CD14-positive monocyte (primary cell): ENCODE measurements at regions not wholly inside any gene's neighbourhood (a gene's known extent, or its start where the extent isn't known, plus 50 kb on each side); places are given as distances from the start of the nearest gene placed in this dataset.
"Not testable (repeated sequence)": the region's sequence is repeated elsewhere in the genome, so short reads cannot be mapped to it uniquely, and the experiment has no call there.

Source experiments
- DNase-seq, 3 donors: peaks; one replicate each; pipeline ENCODE4 v3.0.0-alpha.2; 2011 to 2022
- H2AFZ ChIP-seq: 2 replicates; pipeline ENCODE4 v1.6.0; 2012; ENCODE audit warnings: mild to moderate bottlenecking, low read depth, low read length, inconsistent platforms; ENCODE audit not compliant: insufficient read depth, poor library complexity, severe bottlenecking
- H3K27ac ChIP-seq, 2 donors: 1 replicate in 1 of 2; 2 replicates in 1 of 2; pipeline ENCODE4 v1.5.1; 2012 to 2013; ENCODE audit warnings: low read length in 2 of 2, control low read depth in 1 of 2, inconsistent platforms in 1 of 2, low read depth in 1 of 2, mild to moderate bottlenecking in 1 of 2
- H3K27me3 ChIP-seq, 2 donors: one replicate each; pipeline versions ENCODE4 v1.6.0 to v1.6.1; 2011 to 2013; ENCODE audit warnings: low read length in 2 of 2; ENCODE audit not compliant: control insufficient read depth in 2 of 2, insufficient read depth in 2 of 2
- H3K36me3 ChIP-seq, 2 donors: replicated peaks in 1 of 2; 1 replicate in 1 of 2; 2 replicates in 1 of 2; pipeline versions ENCODE4 v1.5.1 to v1.6.1; 2012 to 2013; ENCODE audit warnings: low read length in 2 of 2, control low read depth in 1 of 2, inconsistent platforms in 1 of 2, mild to moderate bottlenecking in 1 of 2; ENCODE audit not compliant: insufficient read depth in 2 of 2, control insufficient read depth in 1 of 2
- H3K4me1 ChIP-seq, 2 donors: 1 replicate in 1 of 2; 2 replicates in 1 of 2; pipeline versions ENCODE4 v1.5.1 to v1.6.1; 2012 to 2013; ENCODE audit warnings: low read length in 2 of 2, control low read depth in 1 of 2, inconsistent platforms in 1 of 2, mild to moderate bottlenecking in 1 of 2, moderate library complexity in 1 of 2; ENCODE audit not compliant: insufficient read depth in 2 of 2, control insufficient read depth in 1 of 2
- H3K4me2 ChIP-seq: replicated peaks from 2 replicates; pipeline ENCODE3; 2012; ENCODE audit warnings: low read length, moderate library complexity, mild to moderate bottlenecking; ENCODE audit not compliant: poor library complexity, severe bottlenecking; ENCODE audit errors: extremely low read depth
- H3K4me3 ChIP-seq, 3 experiments: fragments of 200-600 bp in 1 of 3; sonication (generic) in 1 of 3; replicated peaks in 1 of 3; 1 replicate in 2 of 3; 2 replicates in 1 of 3; pipeline ENCODE4 v1.5.1; 2011 to 2013; ENCODE audit warnings: low read length in 3 of 3, mild to moderate bottlenecking in 3 of 3, control low read depth in 2 of 3, low read depth in 2 of 3, inconsistent platforms in 1 of 3, moderate library complexity in 1 of 3
- H3K79me2 ChIP-seq: 2 replicates; pipeline ENCODE4 v1.6.0; 2012; ENCODE audit warnings: mild to moderate bottlenecking, control low read depth, inconsistent platforms, low read length, moderate library complexity; ENCODE audit not compliant: insufficient read depth
- H3K9ac ChIP-seq: 2 replicates; pipeline ENCODE4 v1.6.0; 2017; ENCODE audit warnings: low read length, mild to moderate bottlenecking; ENCODE audit not compliant: insufficient read depth, poor library complexity, severe bottlenecking
- H3K9me3 ChIP-seq, 2 donors: replicated peaks in 1 of 2; 1 replicate in 1 of 2; 2 replicates in 1 of 2; pipeline versions ENCODE4 v1.5.1 to v1.6.1; 2012 to 2013; ENCODE audit warnings: low read length in 2 of 2, control low read depth in 1 of 2; ENCODE audit not compliant: control insufficient read depth in 1 of 2, insufficient read depth in 1 of 2
- H4K20me1 ChIP-seq: 2 replicates; pipeline ENCODE4 v1.6.0; 2012; ENCODE audit warnings: mild to moderate bottlenecking, low read length, control low read depth, moderate library complexity; ENCODE audit not compliant: insufficient read depth
- H3K27ac Mint-ChIP-seq, 7 donors: one replicate each; pipeline ENCODE4 v1.8.0; 2020; ENCODE audit warnings: mild to moderate bottlenecking in 7 of 7, mixed read lengths in 7 of 7, moderate library complexity in 6 of 7, inconsistent platforms in 2 of 7
- H3K27me3 Mint-ChIP-seq, 3 donors: one replicate each; pipeline ENCODE4 v1.8.0; 2021 to 2022; ENCODE audit warnings: low read depth in 3 of 3, mild to moderate bottlenecking in 3 of 3, mixed read lengths in 3 of 3, moderate library complexity in 3 of 3, inconsistent platforms in 1 of 3
- H3K36me3 Mint-ChIP-seq, 2 donors: one replicate each; pipeline ENCODE4 v1.8.0; 2020; ENCODE audit warnings: mixed read lengths in 2 of 2, inconsistent platforms in 1 of 2, mild to moderate bottlenecking in 1 of 2
- H3K4me1 Mint-ChIP-seq: one replicate; pipeline ENCODE4 v1.8.0; 2020; ENCODE audit warnings: mild to moderate bottlenecking, mixed read lengths
- H3K4me3 Mint-ChIP-seq, 2 donors: one replicate each; pipeline ENCODE4 v1.8.0; 2020; ENCODE audit warnings: mild to moderate bottlenecking in 2 of 2, mixed read lengths in 2 of 2, moderate library complexity in 1 of 2
- H3K9me3 Mint-ChIP-seq, 7 donors: one replicate each; pipeline ENCODE4 v1.8.0; 2020 to 2022; ENCODE audit warnings: mixed read lengths in 7 of 7, mild to moderate bottlenecking in 6 of 7, moderate library complexity in 6 of 7, inconsistent platforms in 2 of 7
- WGBS: methylation state at CpG from one replicate; pipeline ENCODE4 v1.1.5; 2013; ENCODE audit warnings: missing lambda C conversion rate; ENCODE audit not compliant: insufficient coverage; 5-methylcytosine and 5-hydroxymethylcytosine counted together
- intact Hi-C, 2 donors: fragments of 100-400 bp; cut with micrococcal nuclease; formaldehyde crosslinking; loops; one replicate each; pipeline versions ENCODE4 v1.15.0 to v1.15.1; 2023

DNA sequence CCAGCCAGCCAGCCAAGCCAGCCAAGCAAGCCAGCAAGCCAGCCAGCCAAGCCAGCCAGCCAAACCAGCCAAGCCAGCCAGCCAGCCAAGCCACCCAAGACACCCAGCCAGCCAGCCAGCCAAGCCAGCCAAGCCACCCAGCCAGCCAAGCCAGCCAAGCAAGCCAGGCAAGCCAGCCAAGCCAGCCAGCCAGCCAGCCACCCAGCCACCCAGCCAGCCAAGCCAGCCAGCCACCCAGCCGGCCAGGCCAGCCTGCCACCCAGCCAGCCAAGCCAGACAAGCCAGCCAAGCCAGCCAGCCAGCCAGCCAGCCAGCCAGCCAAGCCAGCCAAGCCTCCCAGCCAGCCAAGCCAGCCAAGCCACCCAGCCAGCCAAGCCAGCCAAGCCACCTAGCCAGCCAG is 333.6 kb upstream of the PLGLB2 start:
- H3K4me3 Mint-ChIP-seq, H3K4me3 ChIP-seq, H3K79me2 ChIP-seq, H3K27ac ChIP-seq, H3K27me3 Mint-ChIP-seq, H4K20me1 ChIP-seq, DNase-seq, H2AFZ ChIP-seq, H3K4me1 ChIP-seq, H3K36me3 Mint-ChIP-seq, H3K9ac ChIP-seq, H3K4me2 ChIP-seq, H3K36me3 ChIP-seq, intact Hi-C loops, H3K27ac Mint-ChIP-seq, H3K27me3 ChIP-seq, H3K4me1 Mint-ChIP-seq: not testable (repeated sequence)
- H3K9me3 Mint-ChIP-seq = peaks cover 2 to 47% (median 28%) of the 10 kb centered on the region in 7 donors
- WGBS = 57% methylated on average over 1 of the region's 1 CpG
- peaks cover 0 to 47% of the 10 kb centered on the region in 2 donors for H3K9me3 ChIP-seq

DNA sequence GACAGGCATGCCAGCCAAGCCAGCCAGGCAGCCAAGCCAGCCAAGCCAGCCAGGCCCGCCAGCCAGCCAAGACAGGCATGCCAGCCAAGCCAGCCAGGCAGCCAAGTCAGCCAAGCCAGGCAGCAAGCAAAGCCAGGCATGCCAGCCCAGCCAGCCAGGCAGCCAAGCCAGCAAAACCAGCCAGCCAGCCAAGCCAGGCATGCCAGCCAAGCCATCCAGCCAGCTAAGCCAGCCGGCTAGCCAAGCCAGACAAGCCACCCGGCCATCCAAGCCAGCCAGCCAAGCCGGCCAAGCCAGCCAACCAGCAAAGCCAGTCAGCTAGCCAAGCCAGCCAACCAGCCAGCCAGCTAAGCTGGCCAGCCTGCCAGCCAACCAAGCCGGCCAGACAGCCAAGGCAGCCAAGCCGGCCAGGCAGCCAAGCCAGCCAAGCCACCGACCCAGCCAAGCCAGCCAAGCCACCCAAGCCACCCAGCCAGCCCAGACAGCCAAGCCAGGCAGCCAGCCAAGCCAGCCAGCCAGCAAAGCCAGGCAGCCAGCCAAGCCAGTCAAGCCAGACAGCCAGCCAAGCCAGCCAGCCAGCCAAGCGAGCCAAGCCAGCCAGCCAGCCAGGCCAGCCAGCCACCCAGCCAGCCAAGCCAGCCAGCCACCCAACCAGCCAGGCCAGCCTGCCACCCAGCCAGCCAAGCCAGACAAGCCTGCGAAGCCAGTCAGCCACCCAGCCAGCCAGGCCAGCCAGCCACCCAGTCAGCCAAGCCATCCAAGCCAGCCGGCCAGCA is 332.9 kb upstream of the PLGLB2 start:
- peaks cover 2 to 48% (median 28%) of the 10 kb centered on the region in 7 donors for H3K9me3 Mint-ChIP-seq
- DNase-seq, H3K79me2 ChIP-seq, H3K4me3 ChIP-seq, H3K27ac Mint-ChIP-seq, H3K4me1 Mint-ChIP-seq, H3K4me3 Mint-ChIP-seq, H3K36me3 Mint-ChIP-seq, H3K4me1 ChIP-seq, H3K36me3 ChIP-seq, H2AFZ ChIP-seq, H3K4me2 ChIP-seq, H3K27ac ChIP-seq, H3K9ac ChIP-seq, H3K27me3 Mint-ChIP-seq, H4K20me1 ChIP-seq, H3K27me3 ChIP-seq, intact Hi-C loops: not testable (repeated sequence)
- peaks cover 0 to 46% of the 10 kb centered on the region in 2 donors for H3K9me3 ChIP-seq
- WGBS = no CpG with 5 or more reads among the region's 10 CpGs

DNA sequence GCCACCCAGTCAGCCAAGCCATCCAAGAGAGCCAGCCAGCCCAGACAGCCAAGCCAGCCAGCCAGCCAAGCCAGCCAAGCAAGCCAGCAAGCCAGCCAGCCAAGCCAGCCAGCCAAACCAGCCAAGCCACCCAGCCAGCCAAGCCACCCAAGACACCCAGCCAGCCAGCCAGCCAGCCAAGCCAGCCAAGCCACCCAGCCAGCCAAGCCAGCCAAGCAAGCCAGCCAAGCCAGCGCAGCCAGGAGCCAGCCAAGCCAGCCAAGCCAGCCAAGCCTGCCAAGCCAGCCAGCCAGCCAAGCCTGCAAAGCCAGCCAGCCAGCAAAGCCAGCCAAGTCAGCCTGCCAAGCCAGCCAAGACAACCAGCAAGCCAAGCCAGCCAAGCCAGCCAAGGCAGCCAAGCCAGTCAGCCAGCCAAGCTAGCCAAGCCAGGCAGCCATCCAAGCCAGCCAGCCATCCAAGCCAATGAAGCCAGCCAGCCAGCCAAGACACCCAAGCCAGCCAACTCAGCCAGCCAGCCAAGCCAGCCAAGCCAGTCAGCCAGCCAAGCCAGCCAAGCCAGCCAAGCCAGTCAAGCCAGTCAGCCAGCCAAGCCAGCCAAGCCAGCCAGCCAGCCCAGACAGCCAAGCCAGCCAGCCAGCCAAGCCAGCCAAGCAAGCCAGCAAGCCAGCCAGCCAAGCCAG is 332.2 kb upstream of the PLGLB2 start:
- H3K4me1 Mint-ChIP-seq, H3K27me3 ChIP-seq, intact Hi-C loops, H3K4me3 ChIP-seq, H4K20me1 ChIP-seq, H3K27me3 Mint-ChIP-seq, H3K36me3 Mint-ChIP-seq, H3K36me3 ChIP-seq, H3K79me2 ChIP-seq, H3K4me2 ChIP-seq, H3K27ac Mint-ChIP-seq, H3K9ac ChIP-seq, H3K4me1 ChIP-seq, H3K4me3 Mint-ChIP-seq, H2AFZ ChIP-seq, H3K27ac ChIP-seq, DNase-seq: not testable (repeated sequence)
- peaks cover 2 to 48% (median 28%) of the 10 kb centered on the region in 7 donors for H3K9me3 Mint-ChIP-seq
- 36% methylated on average over 1 of the region's 1 CpG for WGBS
- peaks cover 0 to 41% of the 10 kb centered on the region in 2 donors for H3K9me3 ChIP-seq

DNA sequence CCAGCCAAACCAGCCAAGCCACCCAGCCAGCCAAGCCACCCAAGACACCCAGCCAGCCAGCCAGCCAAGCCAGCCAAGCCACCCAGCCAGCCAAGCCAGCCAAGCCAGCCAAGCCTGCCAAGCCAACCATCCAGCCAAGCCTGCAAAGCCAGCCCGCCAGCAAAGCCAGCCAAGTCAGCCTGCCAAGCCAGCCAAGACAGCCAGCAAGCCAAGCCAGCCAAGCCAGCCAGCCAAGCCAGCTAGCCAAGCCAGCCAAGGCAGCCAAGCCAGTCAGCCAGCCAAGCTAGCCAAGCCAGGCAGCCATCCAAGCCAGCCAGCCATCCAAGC is 331.7 kb upstream of the PLGLB2 start:
- H3K27ac Mint-ChIP-seq, H3K27me3 ChIP-seq, H3K36me3 ChIP-seq, H3K79me2 ChIP-seq, H3K9ac ChIP-seq, H3K4me1 Mint-ChIP-seq, H3K4me3 ChIP-seq, H3K36me3 Mint-ChIP-seq, H3K4me3 Mint-ChIP-seq, H3K4me1 ChIP-seq, H3K27me3 Mint-ChIP-seq, intact Hi-C loops, H3K27ac ChIP-seq, H4K20me1 ChIP-seq, H3K4me2 ChIP-seq, H2AFZ ChIP-seq, DNase-seq: not testable (repeated sequence)
- 80% methylated on average over 1 of the region's 1 CpG for WGBS
- H3K9me3 ChIP-seq = peaks cover 0 to 45% of the 10 kb centered on the region in 2 donors
- H3K9me3 Mint-ChIP-seq = peaks cover 2 to 51% (median 30%) of the 10 kb centered on the region in 7 donors
